ENCODE measurements at regions not wholly inside any gene's neighbourhood (a gene's known extent, or its start where the extent isn't known, plus 50 kb on each side); places are given as distances from the start of the nearest gene placed in this dataset.

- no peak overlapping the region for H3K4me3 ChIP-seq (ENCODE audit: low read depth in 2 of 2, low read length in 2 of 2)
- intact Hi-C loops (cut with micrococcal nuclease; ENCODE audit: unreplicated experiment), result no loop called here
These were observed 767.1 kb downstream of the NTRK3 start for GRCh38 chr15:87489456-87489855.

GRCh38 chr15:87487484-87487883 lies 769.1 kb downstream of the NTRK3 start:
- no TSS peak for BruUV-seq (replicated peaks)
- H3K9me3 ChIP-seq (ENCODE audit: control insufficient read depth, insufficient read depth, low read depth, low read length), result no peaks in the 10 kb centered on the region
- DNase-seq (ENCODE audit: low read depth, low spot score) (no peak), ATAC-seq (no peak)
- no peaks in the 10 kb centered on the region for H3K36me3 ChIP-seq (ENCODE audit: control insufficient read depth, insufficient read depth, low read length)
- ChIA-PET CTCF (no interaction called here), POLR2A (no interaction called here)
- no peaks in the 10 kb centered on the region for H3K27me3 ChIP-seq (ENCODE audit: control insufficient read depth, insufficient read depth, low read length)
- TF ChIP-seq POLR2AphosphoS5 (IDR thresholded peaks at IDR 0.05; ENCODE audit: low read depth, low read length) (no peak), TCF7L2 (IDR thresholded peaks at IDR 0.05; ENCODE audit: low read depth, low read length) (no peak), SIN3A (IDR thresholded peaks at IDR 0.05; ENCODE audit: borderline replicate concordance, insufficient read depth, low read depth, low read length) (no peak), REST (IDR thresholded peaks at IDR 0.05; ENCODE audit: insufficient read depth in 1 of 2, low read depth in 2 of 2, low read length in 1 of 2) (no peak), CTCF (IDR thresholded peaks at IDR 0.05) (no peak)
- no peaks in the 10 kb centered on the region for H3K4me1 ChIP-seq (ENCODE audit: control insufficient read depth, insufficient read depth, low read length)
- in situ Hi-C loops (cut with HindIII; ENCODE audit: low pct_unique_long_range_greater_than_20kb, low sequenced_read_pairs), result no loop called here
- intact Hi-C loops (cut with micrococcal nuclease; ENCODE audit: unreplicated experiment), result no loop called here
- H3K27ac ChIP-seq (ENCODE audit: low read length), result no peak overlapping the region
- H3K4me3 ChIP-seq (ENCODE audit: low read depth in 2 of 2, low read length in 2 of 2), result no peak overlapping the region

More at GRCh38 chr15:87489456-87489855, 767.1 kb downstream of the NTRK3 start:
- CTCF ChIA-PET, result no interaction called here
- H3K27ac ChIP-seq (ENCODE audit: low read length), result no peak overlapping the region
- no peaks in the 10 kb centered on the region for H3K27me3 ChIP-seq (ENCODE audit: control insufficient read depth, insufficient read depth, low read length)
- ATAC-seq (no peak), DNase-seq (ENCODE audit: low read depth, low spot score) (no peak)
- TF ChIP-seq TCF7L2 (IDR thresholded peaks at IDR 0.05; ENCODE audit: low read depth, low read length) (no peak), SIN3A (IDR thresholded peaks at IDR 0.05; ENCODE audit: borderline replicate concordance, insufficient read depth, low read depth, low read length) (no peak), CTCF (IDR thresholded peaks at IDR 0.05) (no peak), POLR2AphosphoS5 (IDR thresholded peaks at IDR 0.05; ENCODE audit: low read depth, low read length) (no peak), REST (IDR thresholded peaks at IDR 0.05; ENCODE audit: insufficient read depth in 1 of 2, low read depth in 2 of 2, low read length in 1 of 2) (no peak)
- no TSS peak for BruUV-seq (replicated peaks)
- no peaks in the 10 kb centered on the region for H3K4me1 ChIP-seq (ENCODE audit: control insufficient read depth, insufficient read depth, low read length)
- in situ Hi-C loops (cut with HindIII; ENCODE audit: low pct_unique_long_range_greater_than_20kb, low sequenced_read_pairs), result no loop called here
- no peaks in the 10 kb centered on the region for H3K36me3 ChIP-seq (ENCODE audit: control insufficient read depth, insufficient read depth, low read length)
- H3K9me3 ChIP-seq (ENCODE audit: control insufficient read depth, insufficient read depth, low read depth, low read length), result no peaks in the 10 kb centered on the region
- POLR2A ChIA-PET, result no interaction called here
